ENCODE measurements at regions not wholly inside any gene's neighbourhood (a gene's known extent, or its start where the extent isn't known, plus 50 kb on each side); places are given as distances from the start of the nearest gene placed in this dataset.
"Not testable (repeated sequence)": the region's sequence is repeated elsewhere in the genome, so short reads cannot be mapped to it uniquely, and the experiment has no call there.

- DNase-seq (ENCODE audit: insufficient read length, low spot score) (no peak), FAIRE-seq (no peak)
Measured at GRCh38 chr12:91250273-91250665, 67.7 kb upstream of the DCN start.

GRCh38 chr12:91249518-91250272 is 67.1 kb upstream of the DCN start:
- FAIRE-seq, result no peak

GRCh38 chr12:91249054-91249453 is 66.4 kb upstream of the DCN start:
- DNase-seq (ENCODE audit: insufficient read length, low spot score) (no peak), FAIRE-seq (no peak)

More at GRCh38 chr12:91249518-91250272, 67.1 kb upstream of the DCN start:
- no peak for DNase-seq (ENCODE audit: insufficient read length, low spot score)

- not testable (repeated sequence) for FAIRE-seq
Measured at GRCh38 chr12:91243177-91243576, 60.6 kb upstream of the DCN start.

GRCh38 chr12:91241756-91242155 is 59.1 kb upstream of the DCN start:
- FAIRE-seq (no peak), DNase-seq (ENCODE audit: insufficient read length, low spot score) (no peak)

More at GRCh38 chr12:91243177-91243576, 60.6 kb upstream of the DCN start:
- not testable (repeated sequence) for DNase-seq (ENCODE audit: insufficient read length, low spot score)

GRCh38 chr12:91240386-91241095 is 57.9 kb upstream of the DCN start:
- FAIRE-seq (no peak), DNase-seq (ENCODE audit: insufficient read length, low spot score) (no peak)

GRCh38 chr12:91239481-91239880 is 56.9 kb upstream of the DCN start:
- FAIRE-seq (no peak), DNase-seq (ENCODE audit: insufficient read length, low spot score) (no peak)

Measured in GM19239 (cell line).